K562 (cell line): ENCODE measurements at regions not wholly inside any gene's neighbourhood (a gene's known extent, or its start where the extent isn't known, plus 50 kb on each side); places are given as distances from the start of the nearest gene placed in this dataset.

Experiments
- ATAC-seq: fragments of 200-7000 bp; cut with Tn5 transposase; 3 replicates; pipeline ENCODE4 v1.9.1; 2020; ENCODE audit warnings: moderate library complexity
- BruUV-seq: library from RNA; stranded (reverse); fragments of 400-500 nt; replicated peaks from 2 replicates; lab custom pipeline; 2021; lab: Mats Ljungman, UMichigan
- CTCF ChIA-PET: fragments of 300-600 bp; formaldehyde crosslinking; extraction: SDS; loops from one replicate; lab custom pipeline; 2021; ENCODE audit warnings: low intra/inter-chr PET ratio; lab: Yijun Ruan, JAX
- POLR2A ChIA-PET: fragments of 300-600, 350-650 bp; sonication (Branson Sonifier 250); formaldehyde crosslinking; extraction: SDS; loops from one replicate; lab custom pipeline; 2021; ENCODE audit warnings: antibody characterized with exemption, inconsistent platforms; lab: Yijun Ruan, JAX
- DNase-seq, 4 experiments: peaks; one replicate each; pipeline versions ENCODE4 v3.0.0 to v3.0.0-alpha.2; 2011 to 2018; ENCODE audit warnings: low spot score in 3 of 4, mixed read lengths in 3 of 4; ENCODE audit errors: extremely low read depth in 1 of 4
- FAIRE-seq: peaks from 2 replicates; lab custom pipeline; 2011; peaks lifted over from hg19 to GRCh38; lab: Jason Lieb, UNC
- H2AFZ ChIP-seq: 2 replicates; pipeline ENCODE4 v1.6.0; 2011; ENCODE audit warnings: low read depth, low read length, control low read depth, inconsistent platforms
- H3K27ac ChIP-seq: fragments of 200-600 bp; 3 replicates; pipeline ENCODE4 v1.8.0; 2011; ENCODE audit warnings: low read depth, mild to moderate bottlenecking, control low read depth, inconsistent platforms, low read length, moderate library complexity, mixed read lengths; ENCODE audit errors: extremely low read depth
- H3K27me3 ChIP-seq, 2 experiments: fragments of 300-600 bp in 1 of 2; 2 replicates in 1 of 2; 3 replicates in 1 of 2; pipeline versions ENCODE4 v1.6.0 to v1.8.0; 2011; ENCODE audit warnings: inconsistent platforms in 2 of 2, low read length in 2 of 2, mild to moderate bottlenecking in 1 of 2, mixed read lengths in 1 of 2, moderate library complexity in 1 of 2; ENCODE audit not compliant: control insufficient read depth in 2 of 2, insufficient read depth in 2 of 2
- H3K36me3 ChIP-seq: fragments of 300-600 bp; 3 replicates; pipeline ENCODE4 v1.8.0; 2011; ENCODE audit warnings: mild to moderate bottlenecking, low read length, inconsistent platforms; ENCODE audit not compliant: control insufficient read depth, insufficient read depth
- H3K4me1 ChIP-seq, 2 experiments: fragments of 200-600 bp in 1 of 2; replicated peaks in 1 of 2; 2 replicates in 1 of 2; 3 replicates in 1 of 2; pipeline versions ENCODE4 v1.5.1 to v1.8.0; 2011; ENCODE audit warnings: inconsistent platforms in 2 of 2, low read length in 2 of 2, mild to moderate bottlenecking in 1 of 2, mixed read lengths in 1 of 2, moderate library complexity in 1 of 2; ENCODE audit not compliant: control insufficient read depth in 2 of 2, insufficient read depth in 2 of 2
- H3K4me2 ChIP-seq: 2 replicates; pipeline ENCODE4 v1.6.1; 2011; ENCODE audit warnings: low read length, control low read depth, inconsistent platforms, mixed read lengths; ENCODE audit not compliant: insufficient read depth
- H3K4me3 ChIP-seq: fragments of 200-600 bp; sonication (generic), shearing (Covaris generic); 2 replicates; pipeline ENCODE4 v1.5.1; 2016; ENCODE audit warnings: control low read depth, inconsistent platforms
- H3K79me2 ChIP-seq: fragments of 200-600 bp; 3 replicates; pipeline ENCODE4 v1.8.0; 2011; ENCODE audit warnings: low read length, inconsistent platforms; ENCODE audit not compliant: control insufficient read depth, insufficient read depth
- H3K9ac ChIP-seq, 2 experiments: 2 replicates each; pipeline versions ENCODE4 v1.6.0 to v1.6.1; 2011; ENCODE audit warnings: low read depth in 2 of 2, low read length in 2 of 2, control low read depth in 1 of 2, inconsistent platforms in 1 of 2, mild to moderate bottlenecking in 1 of 2, mixed read lengths in 1 of 2; ENCODE audit not compliant: insufficient read depth in 1 of 2
- H3K9me1 ChIP-seq: one replicate; pipeline ENCODE4 v1.6.0; 2011; ENCODE audit warnings: inconsistent platforms, mild to moderate bottlenecking, low read length, moderate library complexity; ENCODE audit not compliant: control insufficient read depth, insufficient read depth
- H3K9me3 ChIP-seq: replicated peaks from 2 replicates; pipeline ENCODE4 v1.5.1; 2011; ENCODE audit warnings: low read depth, low read length, inconsistent platforms; ENCODE audit not compliant: control insufficient read depth, insufficient read depth
- H4K20me1 ChIP-seq: replicated peaks from 2 replicates; pipeline ENCODE4 v1.6.1; 2011; ENCODE audit warnings: low read length, inconsistent platforms, mixed read lengths; ENCODE audit not compliant: control insufficient read depth, insufficient read depth
- E2F3 ChIP-seq: fragments of 250-450 bp; sonication (Bioruptor Pico); IDR thresholded peaks from 2 replicates; pipeline ENCODE4 v1.4.0; 2020; ENCODE audit warnings: mild to moderate bottlenecking
- IRF1 ChIP-seq: sonication (generic); formaldehyde crosslinking; IDR thresholded peaks from 2 replicates; pipeline ENCODE4 v1.8.0; 2022; ENCODE audit warnings: missing genetic modification reagents, mild to moderate bottlenecking, borderline replicate concordance
- NR1H2 ChIP-seq: sonication (generic); formaldehyde crosslinking; IDR thresholded peaks from 2 replicates; pipeline ENCODE4 v1.4.0; 2020; ENCODE audit warnings: mild to moderate bottlenecking, missing genetic modification reagents
- NRF1 ChIP-seq, 2 experiments: fragments of 450-650 bp; IDR thresholded peaks in 1 of 2; conservative IDR thresholded peaks in 1 of 2; 2 replicates each; pipeline ENCODE4 v1.6.1; 2014; ENCODE audit warnings: mild to moderate bottlenecking in 2 of 2
- RCOR1 ChIP-seq, 2 experiments: IDR thresholded peaks; 2 replicates each; pipeline ENCODE4 v1.6.1; 2012; ENCODE audit warnings: low read depth in 2 of 2, low read length in 2 of 2, borderline replicate concordance in 1 of 2, improper control_type of control experiment in 1 of 2
- SMARCC2 ChIP-seq: fragments of 450-650 bp; IDR thresholded peaks from 2 replicates; pipeline ENCODE4 v1.6.1; 2017; ENCODE audit warnings: antibody characterized with exemption, moderate library complexity, mild to moderate bottlenecking, low read depth
- ZBTB8A ChIP-seq: fragments of 450-650 bp; IDR thresholded peaks from 2 replicates; pipeline ENCODE4 v1.6.1; 2018; ENCODE audit warnings: mild to moderate bottlenecking, moderate library complexity; ENCODE audit not compliant: partially characterized antibody
- WGBS: fragments of 100-300 bp; shearing (Covaris generic); methylation state at CpG from one replicate; pipeline ENCODE4 v1.1.6; 2016; ENCODE audit warnings: low coverage, mixed read lengths; ENCODE audit not compliant: insufficient coverage; ENCODE audit errors: missing lambda C conversion rate; 5-methylcytosine and 5-hydroxymethylcytosine counted together
- in situ Hi-C: fragments of 300-500 bp; cut with MboI; formaldehyde crosslinking; loops from 4 replicates; pipeline ENCODE4 v1.15.0; 2018; ENCODE audit warnings: inconsistent platforms, mixed read lengths
- intact Hi-C: fragments of 100-400 bp; cut with micrococcal nuclease; formaldehyde crosslinking; loops from 2 replicates; pipeline ENCODE4 v1.14.2; 2022
- TF ChIP-seq, protein P1 (sequence below): sonication (generic); formaldehyde crosslinking; IDR thresholded peaks from 2 replicates; pipeline ENCODE4 v1.9.0; 2022; ENCODE audit warnings: mild to moderate bottlenecking, missing genetic modification reagents

DNA sequence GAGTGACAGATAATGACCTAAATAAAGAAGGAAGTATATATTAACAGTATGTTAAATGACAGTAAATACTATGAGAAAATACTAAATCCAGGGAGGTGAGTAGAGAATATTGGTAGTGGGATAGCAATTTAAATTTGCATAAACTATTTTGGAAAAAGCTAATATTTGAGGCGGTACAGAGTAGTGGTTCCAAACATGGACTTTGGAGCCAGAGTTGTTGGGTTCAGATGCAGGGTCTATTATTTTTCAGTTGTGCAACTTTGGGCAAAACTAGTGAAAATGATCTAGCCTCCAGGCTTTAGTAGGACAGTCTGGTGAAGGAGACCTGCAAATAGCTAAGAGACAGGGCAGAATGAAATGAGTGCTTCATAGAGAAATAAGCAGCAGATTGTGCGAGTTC is 84.8 kb upstream of the SOX3 start:
- DNase-seq (no peak), ATAC-seq (no peak)

GRCh38 chrX:140586951-140587350 is 82.1 kb upstream of the SOX3 start:
- WGBS, result 4% methylated on average over 4 of the region's 4 CpGs
- Histone ChIP-seq H3K9me1 (no peaks in the 10 kb centered on the region), H3K27me3 (no peaks in the 10 kb centered on the region), H3K36me3 (no peaks in the 10 kb centered on the region), H3K4me3 (no peak overlapping the region), H3K4me1 (no peaks in the 10 kb centered on the region), H3K27ac (no peak overlapping the region), H3K9me3 (no peaks in the 10 kb centered on the region), H4K20me1 (no peaks in the 10 kb centered on the region), H3K9ac (no peak overlapping the region), H2AFZ (no peak overlapping the region), H3K4me2 (no peak overlapping the region), H3K79me2 (no peaks in the 10 kb centered on the region)
- FAIRE-seq (no peak), DNase-seq (no peak), ATAC-seq (no peak)
- ChIA-PET POLR2A (no interaction called here), CTCF (no interaction called here)
- intact Hi-C loops, result no loop called here
- BruUV-seq, result no TSS peak
- in situ Hi-C loops, result no loop called here
- TF ChIP-seq IRF1 (CRISPR knock-in tag), result no peak
- no peak for TF ChIP-seq SMARCC2
- TF ChIP-seq E2F3, result no peak
- no peak for TF ChIP-seq RCOR1 (IDR thresholded peaks at IDR 0.05; ENCODE audit: borderline replicate concordance in 1 of 2, low read depth in 2 of 2, low read length in 2 of 2)
- TF ChIP-seq, protein P1, sequence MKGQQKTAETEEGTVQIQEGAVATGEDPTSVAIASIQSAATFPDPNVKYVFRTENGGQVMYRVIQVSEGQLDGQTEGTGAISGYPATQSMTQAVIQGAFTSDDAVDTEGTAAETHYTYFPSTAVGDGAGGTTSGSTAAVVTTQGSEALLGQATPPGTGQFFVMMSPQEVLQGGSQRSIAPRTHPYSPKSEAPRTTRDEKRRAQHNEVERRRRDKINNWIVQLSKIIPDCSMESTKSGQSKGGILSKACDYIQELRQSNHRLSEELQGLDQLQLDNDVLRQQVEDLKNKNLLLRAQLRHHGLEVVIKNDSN (CRISPR knock-in tag), result no peak
- no peak for TF ChIP-seq ZBTB8A

More for the DNA sequence above, 84.8 kb upstream of the SOX3 start:
- POLR2A ChIA-PET, result no interaction called here
- Histone ChIP-seq H3K36me3 (no peaks in the 10 kb centered on the region), H3K79me2 (no peaks in the 10 kb centered on the region), H3K9me3 (no peaks in the 10 kb centered on the region), H3K27me3 (no peaks in the 10 kb centered on the region), H3K9ac (no peak overlapping the region), H3K4me2 (no peak overlapping the region), H3K4me3 (no peak overlapping the region), H3K27ac (no peak overlapping the region), H4K20me1 (no peaks in the 10 kb centered on the region), H2AFZ (no peak overlapping the region), H3K4me1 (no peaks in the 10 kb centered on the region), H3K9me1 (no peaks in the 10 kb centered on the region)
- CTCF ChIA-PET, result no interaction called here
- in situ Hi-C loops, result no loop called here
- BruUV-seq, result no TSS peak
- WGBS, result 0% methylated on average over 2 of the region's 2 CpGs
- FAIRE-seq, result no peak
- intact Hi-C loops, result no loop called here
- TF ChIP-seq NRF1 (conservative IDR thresholded peaks at IDR 0.05 in 1 of 2, IDR thresholded peaks at IDR 0.05 in 1 of 2) (no peak), NR1H2 (CRISPR knock-in tag) (no peak)
